Gastroesophageal sphincter (tissue), 3 donors: ENCODE measurements at regions not wholly inside any gene's neighbourhood (a gene's known extent, or its start where the extent isn't known, plus 50 kb on each side); places are given as distances from the start of the nearest gene placed in this dataset.

Experiments
- EP300 ChIP-seq: sonication (generic); formaldehyde crosslinking; IDR thresholded peaks from one replicate; pipeline ENCODE4 v1.6.1; 2017; ENCODE audit warnings: antibody characterized with exemption, mild to moderate bottlenecking
- POLR2A ChIP-seq, 2 donors: fragments of 450-650 bp; IDR thresholded peaks; one replicate each; pipeline ENCODE4 v1.6.1; 2017; ENCODE audit warnings: antibody characterized with exemption in 2 of 2, mild to moderate bottlenecking in 2 of 2, moderate library complexity in 1 of 2
- POLR2AphosphoS5 ChIP-seq: sonication (generic); formaldehyde crosslinking; IDR thresholded peaks from one replicate; pipeline ENCODE4 v1.6.1; 2017; ENCODE audit warnings: antibody characterized with exemption
- TF ChIP-seq, protein P1 (sequence below), 4 experiments: fragments of 200-600 bp in 2 of 4; fragments of 450-650 bp in 2 of 4; sonication (generic) in 1 of 4; IDR thresholded peaks; one replicate each; pipeline ENCODE4 v1.5.1; 2017 to 2019; ENCODE audit warnings: antibody characterized with exemption in 4 of 4, mild to moderate bottlenecking in 2 of 4, moderate library complexity in 2 of 4

- TF ChIP-seq EP300 = no peak
- TF ChIP-seq, protein P1, sequence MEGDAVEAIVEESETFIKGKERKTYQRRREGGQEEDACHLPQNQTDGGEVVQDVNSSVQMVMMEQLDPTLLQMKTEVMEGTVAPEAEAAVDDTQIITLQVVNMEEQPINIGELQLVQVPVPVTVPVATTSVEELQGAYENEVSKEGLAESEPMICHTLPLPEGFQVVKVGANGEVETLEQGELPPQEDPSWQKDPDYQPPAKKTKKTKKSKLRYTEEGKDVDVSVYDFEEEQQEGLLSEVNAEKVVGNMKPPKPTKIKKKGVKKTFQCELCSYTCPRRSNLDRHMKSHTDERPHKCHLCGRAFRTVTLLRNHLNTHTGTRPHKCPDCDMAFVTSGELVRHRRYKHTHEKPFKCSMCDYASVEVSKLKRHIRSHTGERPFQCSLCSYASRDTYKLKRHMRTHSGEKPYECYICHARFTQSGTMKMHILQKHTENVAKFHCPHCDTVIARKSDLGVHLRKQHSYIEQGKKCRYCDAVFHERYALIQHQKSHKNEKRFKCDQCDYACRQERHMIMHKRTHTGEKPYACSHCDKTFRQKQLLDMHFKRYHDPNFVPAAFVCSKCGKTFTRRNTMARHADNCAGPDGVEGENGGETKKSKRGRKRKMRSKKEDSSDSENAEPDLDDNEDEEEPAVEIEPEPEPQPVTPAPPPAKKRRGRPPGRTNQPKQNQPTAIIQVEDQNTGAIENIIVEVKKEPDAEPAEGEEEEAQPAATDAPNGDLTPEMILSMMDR (IDR thresholded peaks at IDR 0.05) = no peak
- no peak for TF ChIP-seq POLR2A (IDR thresholded peaks at IDR 0.05)
- TF ChIP-seq POLR2AphosphoS5 = no peak
These were observed 91.0 kb downstream of the GPAM start for GRCh38 chr10:112092519-112092918.
